CD14-positive monocyte (primary cell): ENCODE measurements at regions not wholly inside any gene's neighbourhood (a gene's known extent, or its start where the extent isn't known, plus 50 kb on each side); places are given as distances from the start of the nearest gene placed in this dataset.

Experiments used
- DNase-seq, 3 donors: peaks; one replicate each; pipeline ENCODE4 v3.0.0-alpha.2; 2011 to 2022
- H2AFZ ChIP-seq: 2 replicates; pipeline ENCODE4 v1.6.0; 2012; ENCODE audit warnings: mild to moderate bottlenecking, low read depth, low read length, inconsistent platforms; ENCODE audit not compliant: insufficient read depth, poor library complexity, severe bottlenecking
- H3K27ac ChIP-seq, 2 donors: 1 replicate in 1 of 2; 2 replicates in 1 of 2; pipeline ENCODE4 v1.5.1; 2012 to 2013; ENCODE audit warnings: low read length in 2 of 2, control low read depth in 1 of 2, inconsistent platforms in 1 of 2, low read depth in 1 of 2, mild to moderate bottlenecking in 1 of 2
- H3K27me3 ChIP-seq, 2 donors: one replicate each; pipeline versions ENCODE4 v1.6.0 to v1.6.1; 2011 to 2013; ENCODE audit warnings: low read length in 2 of 2; ENCODE audit not compliant: control insufficient read depth in 2 of 2, insufficient read depth in 2 of 2
- H3K36me3 ChIP-seq, 2 donors: replicated peaks in 1 of 2; 1 replicate in 1 of 2; 2 replicates in 1 of 2; pipeline versions ENCODE4 v1.5.1 to v1.6.1; 2012 to 2013; ENCODE audit warnings: low read length in 2 of 2, control low read depth in 1 of 2, inconsistent platforms in 1 of 2, mild to moderate bottlenecking in 1 of 2; ENCODE audit not compliant: insufficient read depth in 2 of 2, control insufficient read depth in 1 of 2
- H3K4me1 ChIP-seq, 2 donors: 1 replicate in 1 of 2; 2 replicates in 1 of 2; pipeline versions ENCODE4 v1.5.1 to v1.6.1; 2012 to 2013; ENCODE audit warnings: low read length in 2 of 2, control low read depth in 1 of 2, inconsistent platforms in 1 of 2, mild to moderate bottlenecking in 1 of 2, moderate library complexity in 1 of 2; ENCODE audit not compliant: insufficient read depth in 2 of 2, control insufficient read depth in 1 of 2
- H3K4me2 ChIP-seq: replicated peaks from 2 replicates; pipeline ENCODE3; 2012; ENCODE audit warnings: low read length, moderate library complexity, mild to moderate bottlenecking; ENCODE audit not compliant: poor library complexity, severe bottlenecking; ENCODE audit errors: extremely low read depth
- H3K4me3 ChIP-seq, 3 experiments: fragments of 200-600 bp in 1 of 3; sonication (generic) in 1 of 3; replicated peaks in 1 of 3; 1 replicate in 2 of 3; 2 replicates in 1 of 3; pipeline ENCODE4 v1.5.1; 2011 to 2013; ENCODE audit warnings: low read length in 3 of 3, mild to moderate bottlenecking in 3 of 3, control low read depth in 2 of 3, low read depth in 2 of 3, inconsistent platforms in 1 of 3, moderate library complexity in 1 of 3
- H3K79me2 ChIP-seq: 2 replicates; pipeline ENCODE4 v1.6.0; 2012; ENCODE audit warnings: mild to moderate bottlenecking, control low read depth, inconsistent platforms, low read length, moderate library complexity; ENCODE audit not compliant: insufficient read depth
- H3K9ac ChIP-seq: 2 replicates; pipeline ENCODE4 v1.6.0; 2017; ENCODE audit warnings: low read length, mild to moderate bottlenecking; ENCODE audit not compliant: insufficient read depth, poor library complexity, severe bottlenecking
- H3K9me3 ChIP-seq, 2 donors: replicated peaks in 1 of 2; 1 replicate in 1 of 2; 2 replicates in 1 of 2; pipeline versions ENCODE4 v1.5.1 to v1.6.1; 2012 to 2013; ENCODE audit warnings: low read length in 2 of 2, control low read depth in 1 of 2; ENCODE audit not compliant: control insufficient read depth in 1 of 2, insufficient read depth in 1 of 2
- H4K20me1 ChIP-seq: 2 replicates; pipeline ENCODE4 v1.6.0; 2012; ENCODE audit warnings: mild to moderate bottlenecking, low read length, control low read depth, moderate library complexity; ENCODE audit not compliant: insufficient read depth
- H3K27ac Mint-ChIP-seq, 7 donors: one replicate each; pipeline ENCODE4 v1.8.0; 2020; ENCODE audit warnings: mild to moderate bottlenecking in 7 of 7, mixed read lengths in 7 of 7, moderate library complexity in 6 of 7, inconsistent platforms in 2 of 7
- H3K27me3 Mint-ChIP-seq, 3 donors: one replicate each; pipeline ENCODE4 v1.8.0; 2021 to 2022; ENCODE audit warnings: low read depth in 3 of 3, mild to moderate bottlenecking in 3 of 3, mixed read lengths in 3 of 3, moderate library complexity in 3 of 3, inconsistent platforms in 1 of 3
- H3K36me3 Mint-ChIP-seq, 2 donors: one replicate each; pipeline ENCODE4 v1.8.0; 2020; ENCODE audit warnings: mixed read lengths in 2 of 2, inconsistent platforms in 1 of 2, mild to moderate bottlenecking in 1 of 2
- H3K4me1 Mint-ChIP-seq: one replicate; pipeline ENCODE4 v1.8.0; 2020; ENCODE audit warnings: mild to moderate bottlenecking, mixed read lengths
- H3K4me3 Mint-ChIP-seq, 2 donors: one replicate each; pipeline ENCODE4 v1.8.0; 2020; ENCODE audit warnings: mild to moderate bottlenecking in 2 of 2, mixed read lengths in 2 of 2, moderate library complexity in 1 of 2
- H3K9me3 Mint-ChIP-seq, 7 donors: one replicate each; pipeline ENCODE4 v1.8.0; 2020 to 2022; ENCODE audit warnings: mixed read lengths in 7 of 7, mild to moderate bottlenecking in 6 of 7, moderate library complexity in 6 of 7, inconsistent platforms in 2 of 7
- CTCF ChIP-seq: fragments of 200-600 bp; IDR thresholded peaks from one replicate; pipeline ENCODE4 v1.8.0; 2022; ENCODE audit warnings: antibody characterized with exemption, mild to moderate bottlenecking
- WGBS: methylation state at CpG from one replicate; pipeline ENCODE4 v1.1.5; 2013; ENCODE audit warnings: missing lambda C conversion rate; ENCODE audit not compliant: insufficient coverage; 5-methylcytosine and 5-hydroxymethylcytosine counted together
- intact Hi-C, 2 donors: fragments of 100-400 bp; cut with micrococcal nuclease; formaldehyde crosslinking; loops; one replicate each; pipeline versions ENCODE4 v1.15.0 to v1.15.1; 2023

DNA sequence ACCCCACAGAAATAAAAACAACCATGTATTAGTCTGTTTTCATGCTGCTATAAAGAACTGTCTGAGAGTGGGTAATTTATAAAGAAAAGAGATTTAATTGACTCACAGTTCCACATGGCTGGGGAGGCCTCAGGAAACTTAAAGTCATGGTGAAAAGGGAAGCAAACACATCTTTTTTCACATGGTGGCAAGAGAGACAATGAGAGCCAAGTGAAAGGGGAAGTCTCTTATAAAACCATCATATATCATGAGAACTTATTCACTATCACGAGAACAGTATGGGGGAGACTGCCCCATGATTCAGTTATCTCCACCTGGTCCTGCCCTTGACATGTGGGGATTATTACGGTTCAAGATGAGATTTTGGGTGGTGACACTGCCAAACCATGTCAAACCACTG, 141.5 kb downstream of the ZMAT3 start:
- H3K36me3 ChIP-seq, result no peaks in the 10 kb centered on the region
- no peak overlapping the region for H3K4me3 Mint-ChIP-seq
- H3K4me3 ChIP-seq, result no peak overlapping the region
- no peak for DNase-seq
- H4K20me1 ChIP-seq, result no peaks in the 10 kb centered on the region
- H3K9ac ChIP-seq, result no peak overlapping the region
- no peak overlapping the region for H3K4me2 ChIP-seq
- TF ChIP-seq CTCF, result no peak
- H3K9me3 Mint-ChIP-seq, result peaks cover 8 to 26% (median 21%) of the 10 kb centered on the region in 7 donors
- H3K4me1 Mint-ChIP-seq, result no peaks in the 10 kb centered on the region
- H3K27me3 ChIP-seq, result no peaks in the 10 kb centered on the region
- H3K27ac ChIP-seq, result no peak overlapping the region
- no peak overlapping the region for H3K27ac Mint-ChIP-seq
- H3K4me1 ChIP-seq, result no peaks in the 10 kb centered on the region
- no CpG with 5 or more reads among the region's 2 CpGs for WGBS
- H3K36me3 Mint-ChIP-seq, result no peaks in the 10 kb centered on the region
- peaks cover 4 to 15% of the 10 kb centered on the region in 2 donors for H3K9me3 ChIP-seq
- H2AFZ ChIP-seq, result no peak overlapping the region
- intact Hi-C loops, result no loop called here
- no peaks in the 10 kb centered on the region for H3K27me3 Mint-ChIP-seq
- no peaks in the 10 kb centered on the region for H3K79me2 ChIP-seq

- H2AFZ ChIP-seq, result no peak overlapping the region
- H3K9me3 ChIP-seq, result peaks cover 18 to 23% of the 10 kb centered on the region in 2 donors
- H3K36me3 ChIP-seq, result no peaks in the 10 kb centered on the region
- no peaks in the 10 kb centered on the region for H4K20me1 ChIP-seq
- H3K4me3 Mint-ChIP-seq, result no peak overlapping the region
- no peak overlapping the region for H3K4me2 ChIP-seq
- H3K4me1 ChIP-seq, result no peaks in the 10 kb centered on the region
- intact Hi-C loops, result no loop called here
- H3K4me1 Mint-ChIP-seq, result no peaks in the 10 kb centered on the region
- H3K79me2 ChIP-seq, result no peaks in the 10 kb centered on the region
- H3K27ac ChIP-seq, result no peak overlapping the region
- H3K27ac Mint-ChIP-seq, result no peak overlapping the region
- TF ChIP-seq CTCF, result no peak
- no peaks in the 10 kb centered on the region for H3K36me3 Mint-ChIP-seq
- H3K9me3 Mint-ChIP-seq, result peaks cover 8 to 38% (median 26%) of the 10 kb centered on the region in 7 donors
- H3K9ac ChIP-seq, result no peak overlapping the region
- no peaks in the 10 kb centered on the region for H3K27me3 ChIP-seq
- no peak for DNase-seq
- H3K27me3 Mint-ChIP-seq, result peaks cover 0 to 2% (median 0%) of the 10 kb centered on the region in 3 donors
- H3K4me3 ChIP-seq, result no peak overlapping the region
Measured at GRCh38 chr3:178916223-178916622, 155.4 kb downstream of the ZMAT3 start.
